GM13977 (cell line): ENCODE measurements at regions not wholly inside any gene's neighbourhood (a gene's known extent, or its start where the extent isn't known, plus 50 kb on each side); places are given as distances from the start of the nearest gene placed in this dataset.

Experiments used
- DNase-seq: peaks from one replicate; pipeline ENCODE4 v3.0.0; 2012; ENCODE audit warnings: low spot score
- in situ Hi-C: fragments of 300-500 bp; cut with MboI; formaldehyde crosslinking; loops from one replicate; pipeline ENCODE4 v1.12.0; 2022; ENCODE audit warnings: low sequenced_read_pairs, low pct_unique_long_range_greater_than_20kb, mixed read lengths, inconsistent platforms; ENCODE audit not compliant: unreplicated experiment
- TF ChIP-seq, protein P1 (sequence below): IDR thresholded peaks from 2 replicates; pipeline ENCODE4 v1.5.1; 2012; ENCODE audit warnings: mild to moderate bottlenecking, control low read depth; ENCODE audit not compliant: insufficient read depth; ENCODE audit errors: extremely low read depth, missing control alignments

DNA sequence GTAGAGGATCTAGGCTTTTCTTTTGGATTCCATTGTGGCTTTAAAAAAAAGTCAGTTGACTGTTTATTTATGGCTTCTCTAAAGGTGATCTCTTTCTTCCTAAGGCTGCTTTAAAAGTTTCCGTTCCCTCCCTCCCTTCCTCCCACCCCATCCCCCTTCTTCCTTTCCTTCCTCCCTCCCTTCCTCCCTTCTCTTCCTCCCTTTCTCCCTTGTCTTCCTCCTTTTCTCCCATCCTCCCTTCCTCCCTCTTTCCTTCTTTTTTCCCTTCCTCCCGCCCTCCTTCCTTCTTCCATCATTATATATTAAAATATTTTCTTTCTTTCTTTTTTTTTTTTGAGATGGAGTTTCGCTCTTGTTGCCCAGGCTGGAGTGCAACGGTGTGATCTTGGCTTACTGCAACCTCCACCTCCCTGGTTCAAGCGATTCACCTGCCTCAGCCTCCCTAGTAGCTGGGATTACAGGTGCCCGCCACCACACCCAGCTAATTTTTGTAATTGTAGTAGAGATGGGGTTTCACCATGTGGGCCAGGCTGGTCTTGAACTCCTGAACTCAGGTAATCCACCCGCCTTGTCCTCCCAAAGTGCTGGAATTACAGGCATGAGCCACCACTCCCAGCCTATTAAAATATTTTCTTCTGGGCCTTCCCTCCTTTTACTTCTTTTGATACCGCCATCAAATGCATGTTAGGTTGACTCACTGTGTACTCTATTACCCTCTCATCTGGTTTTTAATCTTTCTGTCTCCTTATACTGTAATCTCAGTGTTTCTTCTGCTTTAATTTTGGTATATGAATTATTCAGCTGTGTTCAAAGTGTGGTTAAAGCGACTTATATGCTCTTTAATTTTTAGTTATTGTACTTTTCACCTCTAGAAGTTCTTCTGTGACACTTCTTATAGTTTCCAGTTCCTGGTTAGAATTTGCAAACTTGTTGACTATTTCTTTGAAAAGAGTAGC is 59.2 kb upstream of the ATP5PO start:
- in situ Hi-C loops = no loop called here

DNA sequence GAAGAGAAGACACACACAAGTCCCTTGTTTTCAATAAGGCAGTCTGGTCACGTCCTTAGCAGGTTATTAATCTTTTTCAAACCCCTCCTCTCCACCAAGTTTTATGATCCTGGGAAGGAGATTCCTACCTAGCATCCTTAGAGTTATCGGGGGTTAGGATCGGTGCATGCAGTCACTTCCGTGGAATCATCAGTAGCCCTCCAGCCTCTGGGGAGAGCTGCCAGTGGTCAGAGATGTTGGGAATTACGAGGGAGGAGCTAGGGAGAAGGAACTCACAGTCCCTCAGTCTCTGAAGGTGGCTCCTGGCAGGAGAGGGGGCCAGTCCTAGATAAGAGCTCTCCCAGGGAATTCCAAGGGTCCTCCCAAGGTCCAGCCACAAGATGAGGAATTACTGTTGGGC is 57.7 kb upstream of the ATP5PO start:
- no peak for DNase-seq
- in situ Hi-C loops = no loop called here
- TF ChIP-seq, protein P1, sequence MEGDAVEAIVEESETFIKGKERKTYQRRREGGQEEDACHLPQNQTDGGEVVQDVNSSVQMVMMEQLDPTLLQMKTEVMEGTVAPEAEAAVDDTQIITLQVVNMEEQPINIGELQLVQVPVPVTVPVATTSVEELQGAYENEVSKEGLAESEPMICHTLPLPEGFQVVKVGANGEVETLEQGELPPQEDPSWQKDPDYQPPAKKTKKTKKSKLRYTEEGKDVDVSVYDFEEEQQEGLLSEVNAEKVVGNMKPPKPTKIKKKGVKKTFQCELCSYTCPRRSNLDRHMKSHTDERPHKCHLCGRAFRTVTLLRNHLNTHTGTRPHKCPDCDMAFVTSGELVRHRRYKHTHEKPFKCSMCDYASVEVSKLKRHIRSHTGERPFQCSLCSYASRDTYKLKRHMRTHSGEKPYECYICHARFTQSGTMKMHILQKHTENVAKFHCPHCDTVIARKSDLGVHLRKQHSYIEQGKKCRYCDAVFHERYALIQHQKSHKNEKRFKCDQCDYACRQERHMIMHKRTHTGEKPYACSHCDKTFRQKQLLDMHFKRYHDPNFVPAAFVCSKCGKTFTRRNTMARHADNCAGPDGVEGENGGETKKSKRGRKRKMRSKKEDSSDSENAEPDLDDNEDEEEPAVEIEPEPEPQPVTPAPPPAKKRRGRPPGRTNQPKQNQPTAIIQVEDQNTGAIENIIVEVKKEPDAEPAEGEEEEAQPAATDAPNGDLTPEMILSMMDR = no peak

More for the DNA sequence above, 59.2 kb upstream of the ATP5PO start:
- TF ChIP-seq, protein P1 = no peak
- DNase-seq = no peak

DNA sequence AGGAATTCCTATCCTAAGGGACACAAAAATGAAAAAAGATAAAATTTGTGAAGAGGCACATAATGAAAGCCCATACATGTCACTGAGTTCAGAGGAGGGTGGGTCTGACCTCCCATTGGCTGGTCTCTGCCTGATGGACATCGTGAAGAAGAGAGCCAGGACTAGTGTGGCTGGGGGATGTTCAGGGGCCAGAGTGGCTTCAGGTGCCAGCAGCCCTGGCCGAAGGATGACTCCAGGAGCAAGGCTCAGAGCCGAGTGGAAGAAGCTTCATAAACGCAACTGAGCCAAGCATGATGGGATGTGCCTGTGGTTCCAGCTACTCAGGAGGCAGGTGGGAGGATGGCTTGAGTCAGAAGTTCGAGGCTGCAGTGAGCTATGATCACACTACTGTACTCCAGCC is 56.9 kb upstream of the ATP5PO start:
- TF ChIP-seq, protein P1 = no peak
- no peak for DNase-seq
- in situ Hi-C loops = no loop called here

DNA sequence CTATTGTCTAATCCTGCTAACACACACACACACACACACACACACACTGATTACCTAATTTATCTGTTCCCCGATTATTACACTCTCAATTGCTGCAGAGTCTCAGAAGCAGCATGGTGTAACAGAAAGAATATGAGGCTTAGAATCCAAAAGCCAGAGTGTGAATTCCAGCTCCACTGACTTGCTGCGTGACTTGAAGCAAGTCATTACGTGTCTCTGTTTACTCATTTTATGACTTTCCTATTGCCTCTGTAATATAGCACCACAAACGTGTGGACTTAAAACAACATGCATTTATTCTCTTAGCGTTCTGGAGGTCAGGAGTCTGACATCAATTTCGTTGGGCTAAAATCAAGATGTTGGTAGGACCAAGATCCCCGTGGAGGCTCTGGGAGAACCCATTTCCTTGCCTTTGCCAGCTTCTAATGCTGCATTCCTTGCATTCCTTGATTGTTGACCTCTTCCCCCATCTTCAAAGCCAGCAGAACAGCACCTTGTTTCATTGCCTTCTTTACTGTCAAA is 55.9 kb upstream of the ATP5PO start:
- DNase-seq = no peak

DNA sequence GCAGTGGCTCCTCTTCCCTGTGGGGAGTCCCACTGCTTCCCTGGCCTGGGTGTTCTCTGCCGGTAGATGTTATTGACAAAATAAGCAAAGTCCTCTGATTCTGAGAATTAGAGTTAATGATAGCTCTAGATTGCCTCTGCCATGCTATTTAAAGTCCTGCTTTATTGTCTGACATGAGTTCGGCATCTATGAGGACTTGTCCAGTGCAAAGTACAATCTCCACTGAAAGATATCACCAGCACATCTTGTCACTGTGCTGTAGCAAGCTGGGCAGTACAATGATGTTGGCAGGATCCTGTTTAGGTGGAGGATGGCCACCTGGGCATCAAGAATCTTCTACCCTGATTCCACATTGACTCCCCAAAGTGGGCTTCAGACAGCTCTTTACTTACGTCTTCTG is 54.0 kb upstream of the ATP5PO start:
- in situ Hi-C loops = no loop called here
- TF ChIP-seq, protein P1 = no peak
- DNase-seq = no peak

More for the DNA sequence above, 55.9 kb upstream of the ATP5PO start:
- TF ChIP-seq, protein P1 = no peak
- in situ Hi-C loops = no loop called here

DNA sequence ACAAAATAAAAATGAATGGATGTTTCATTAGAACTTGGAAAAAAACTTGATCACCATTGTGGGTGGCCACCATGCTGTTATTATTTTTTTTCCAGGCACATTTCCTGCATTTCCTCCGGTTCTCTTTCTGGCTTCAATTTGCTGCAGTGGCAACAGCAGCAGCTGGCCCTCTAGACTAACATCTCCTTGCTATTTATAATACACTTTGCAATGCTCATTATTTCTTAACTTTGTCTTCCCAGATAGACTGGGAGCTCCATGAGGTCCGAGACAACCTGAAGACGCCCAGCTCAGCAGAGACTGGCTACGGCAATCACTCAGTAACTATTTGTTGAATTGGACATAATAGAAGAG is 53.4 kb upstream of the ATP5PO start:
- TF ChIP-seq, protein P1 = no peak
- DNase-seq = no peak
- in situ Hi-C loops = no loop called here
